Neural cell (in vitro differentiated cells): ENCODE measurements at regions not wholly inside any gene's neighbourhood (a gene's known extent, or its start where the extent isn't known, plus 50 kb on each side); places are given as distances from the start of the nearest gene placed in this dataset.

Experiments used
- H2AFZ ChIP-seq: fragments of 200-600, 300-800 bp; sonication (generic), shearing (Covaris generic); 2 replicates; pipeline ENCODE4 v1.6.0; 2014; ENCODE audit warnings: low read depth, mild to moderate bottlenecking, antibody characterized with exemption, low read length, moderate library complexity
- H3F3A ChIP-seq: fragments of 200-600 bp; shearing (Covaris generic); 2 replicates; pipeline ENCODE4 v1.6.1; 2016; ENCODE audit warnings: mild to moderate bottlenecking, moderate library complexity, mixed read lengths, antibody characterized with exemption, low read length; ENCODE audit not compliant: insufficient read depth, poor library complexity, severe bottlenecking
- H3K27ac ChIP-seq: fragments of 200-600, 300-800 bp; sonication (generic), shearing (Covaris generic); 2 replicates; pipeline ENCODE4 v1.5.1; 2014; ENCODE audit warnings: mild to moderate bottlenecking, low read length, moderate library complexity
- H3K27me3 ChIP-seq: fragments of 300-800, 200-600 bp; sonication (generic), shearing (Covaris generic); 2 replicates; pipeline ENCODE4 v1.6.0; 2014; ENCODE audit warnings: mild to moderate bottlenecking, low read depth, low read length, moderate library complexity; ENCODE audit not compliant: insufficient read depth
- H3K36me3 ChIP-seq: fragments of 300-800, 200-600 bp; sonication (generic), shearing (Covaris generic); 2 replicates; pipeline ENCODE4 v1.5.1; 2014; ENCODE audit warnings: mild to moderate bottlenecking, antibody characterized with exemption, low read length, moderate library complexity; ENCODE audit not compliant: insufficient read depth
- H3K4me2 ChIP-seq: fragments of 300-800, 200-600 bp; sonication (generic), shearing (Covaris generic); 2 replicates; pipeline ENCODE4 v1.6.0; 2014; ENCODE audit warnings: mild to moderate bottlenecking, low read length
- H3K4me3 ChIP-seq: fragments of 300-800, 200-600 bp; sonication (generic), shearing (Covaris generic); 2 replicates; pipeline ENCODE4 v1.5.1; 2014; ENCODE audit warnings: mild to moderate bottlenecking, low read length, moderate library complexity
- H3K79me2 ChIP-seq: fragments of 200-600 bp; shearing (Covaris generic); replicated peaks from 2 replicates; pipeline ENCODE4 v1.6.0; 2014; ENCODE audit warnings: mild to moderate bottlenecking, low read length, moderate library complexity; ENCODE audit not compliant: insufficient read depth
- H3K9ac ChIP-seq: fragments of 300-800, 200-600 bp; sonication (generic), shearing (Covaris generic); 2 replicates; pipeline ENCODE4 v1.6.1; 2016; ENCODE audit warnings: mild to moderate bottlenecking, low read length, mixed read lengths
- H3K9me2 ChIP-seq: fragments of 200-600 bp; shearing (Covaris generic); 2 replicates; pipeline ENCODE4 v1.6.1; 2016; ENCODE audit warnings: mild to moderate bottlenecking, low read length, mixed read lengths; ENCODE audit not compliant: insufficient read depth
- H3K9me3 ChIP-seq: fragments of 200-600, 300-800 bp; sonication (generic), shearing (Covaris generic); 2 replicates; pipeline ENCODE4 v1.6.1; 2016; ENCODE audit warnings: mild to moderate bottlenecking, mixed run types, low read length, moderate library complexity, mixed read lengths
- H4K20me1 ChIP-seq: fragments of 200-600 bp; shearing (Covaris generic); 2 replicates; pipeline ENCODE4 v1.6.1; 2016; ENCODE audit warnings: mild to moderate bottlenecking, mixed run types; ENCODE audit not compliant: insufficient read depth
- CTCF ChIP-seq: fragments of 450-650 bp; IDR thresholded peaks from 2 replicates; pipeline ENCODE4 v1.5.1; 2014; ENCODE audit warnings: antibody characterized with exemption, mild to moderate bottlenecking, moderate library complexity; ENCODE audit not compliant: poor library complexity, severe bottlenecking
- EP300 ChIP-seq: fragments of 450-650 bp; conservative IDR thresholded peaks from 2 replicates; pipeline ENCODE4 v1.6.1; 2014; ENCODE audit warnings: antibody characterized with exemption, mild to moderate bottlenecking, moderate library complexity; ENCODE audit not compliant: poor library complexity, severe bottlenecking
- EZH2 ChIP-seq: fragments of 200-600, 300-800 bp; shearing (Covaris generic), sonication (generic); IDR thresholded peaks from 2 replicates; pipeline ENCODE4 v1.6.1; 2014; ENCODE audit warnings: antibody characterized with exemption, low read length, borderline replicate concordance, mild to moderate bottlenecking; ENCODE audit not compliant: insufficient read depth, poor library complexity, severe bottlenecking
- MXI1 ChIP-seq: fragments of 450-650 bp; conservative IDR thresholded peaks from 2 replicates; pipeline ENCODE4 v1.6.1; 2014; ENCODE audit warnings: antibody characterized with exemption, mild to moderate bottlenecking; ENCODE audit not compliant: poor library complexity, severe bottlenecking
- POLR2AphosphoS5 ChIP-seq: IDR thresholded peaks from 2 replicates; pipeline ENCODE4 v1.6.1; 2012
- RAD21 ChIP-seq: fragments of 450-650 bp; conservative IDR thresholded peaks from 2 replicates; pipeline ENCODE4 v1.6.1; 2014; ENCODE audit warnings: antibody characterized with exemption, mild to moderate bottlenecking, moderate library complexity
- REST ChIP-seq: IDR thresholded peaks from 2 replicates; pipeline ENCODE4 v1.6.1; 2012; ENCODE audit warnings: borderline replicate concordance
- SMC3 ChIP-seq: fragments of 450-650 bp; conservative IDR thresholded peaks from 2 replicates; pipeline ENCODE4 v1.6.1; 2014; ENCODE audit warnings: antibody characterized with exemption, mild to moderate bottlenecking, moderate library complexity; ENCODE audit not compliant: poor library complexity
- TAF1 ChIP-seq: IDR thresholded peaks from 2 replicates; pipeline ENCODE4 v1.6.1; 2012; ENCODE audit warnings: low read depth

- Histone ChIP-seq H3K27me3 (no peaks in the 10 kb centered on the region), H4K20me1 (no peaks in the 10 kb centered on the region), H3K4me2 (no peak overlapping the region), H2AFZ (no peak overlapping the region), H3K27ac (no peak overlapping the region), H3K4me3 (no peak overlapping the region), H3K9ac (no peak overlapping the region), H3K9me2 (no peaks in the 10 kb centered on the region), H3K36me3 (no peaks in the 10 kb centered on the region), H3F3A (no peaks in the 10 kb centered on the region), H3K79me2 (no peaks in the 10 kb centered on the region), H3K9me3 (no peaks in the 10 kb centered on the region)
- TF ChIP-seq MXI1 (no peak), SMC3 (no peak), RAD21 (no peak), CTCF (no peak), EZH2 (no peak), POLR2AphosphoS5 (no peak), REST (no peak), EP300 (no peak), TAF1 (no peak)
Measured at GRCh38 chr22:47230741-47231140, 468.3 kb downstream of the TBC1D22A start.

DNA sequence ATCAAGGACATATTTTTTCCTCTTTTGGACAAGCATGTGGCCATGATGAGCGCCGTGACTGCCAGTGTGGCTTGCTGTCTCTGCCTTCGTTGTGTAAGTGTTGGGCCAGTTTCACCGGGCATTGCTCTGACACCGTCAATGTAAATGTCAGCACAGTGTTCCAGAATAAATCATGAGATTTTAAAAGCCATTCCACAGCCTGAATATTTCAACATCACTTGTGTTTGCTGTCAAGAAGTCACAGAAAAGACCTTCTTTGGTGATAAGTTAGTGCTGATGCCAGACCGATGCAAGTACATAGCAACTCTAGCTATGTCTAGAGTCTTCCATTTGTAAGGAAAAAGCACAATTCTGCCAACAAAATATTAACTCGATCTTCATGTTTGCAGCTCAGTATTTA is 467.8 kb downstream of the TBC1D22A start:
- Histone ChIP-seq H3K27me3 (no peaks in the 10 kb centered on the region), H3K4me2 (no peak overlapping the region), H4K20me1 (no peaks in the 10 kb centered on the region), H3K36me3 (no peaks in the 10 kb centered on the region), H3F3A (no peaks in the 10 kb centered on the region), H3K27ac (no peak overlapping the region), H3K4me3 (no peak overlapping the region), H3K9me2 (no peaks in the 10 kb centered on the region), H2AFZ (no peak overlapping the region), H3K9ac (no peak overlapping the region), H3K9me3 (no peaks in the 10 kb centered on the region), H3K79me2 (no peaks in the 10 kb centered on the region)
- TF ChIP-seq EP300 (no peak), EZH2 (no peak), RAD21 (no peak), TAF1 (no peak), REST (no peak), MXI1 (no peak), SMC3 (no peak), POLR2AphosphoS5 (no peak), CTCF (no peak)
